ENCODE measurements at regions not wholly inside any gene's neighbourhood (a gene's known extent, or its start where the extent isn't known, plus 50 kb on each side); places are given as distances from the start of the nearest gene placed in this dataset.
"Not testable (repeated sequence)": the region's sequence is repeated elsewhere in the genome, so short reads cannot be mapped to it uniquely, and the experiment has no call there.

- DNase-seq (ENCODE audit: extremely low read depth, low read depth), result no peak
- no peak for TF ChIP-seq CTCF (IDR thresholded peaks at IDR 0.05; ENCODE audit: low read depth, low read length)
Measured at GRCh38 chr12:4158306-4158705, 115.3 kb upstream of the CCND2 start.

- no peak for DNase-seq (ENCODE audit: extremely low read depth, low read depth)
- no peak for TF ChIP-seq CTCF (IDR thresholded peaks at IDR 0.05; ENCODE audit: low read depth, low read length)
Measured at GRCh38 chr12:4157122-4157521, 116.4 kb upstream of the CCND2 start.

- TF ChIP-seq CTCF (IDR thresholded peaks at IDR 0.05; ENCODE audit: low read depth, low read length), result no peak
- DNase-seq (ENCODE audit: extremely low read depth, low read depth), result no peak
Measured at GRCh38 chr12:4156317-4156716, 117.2 kb upstream of the CCND2 start.

GRCh38 chr12:4154672-4155225 is 118.8 kb upstream of the CCND2 start:
- DNase-seq (ENCODE audit: extremely low read depth, low read depth), result no peak
- TF ChIP-seq CTCF (IDR thresholded peaks at IDR 0.05; ENCODE audit: low read depth, low read length), result no peak

- TF ChIP-seq CTCF (IDR thresholded peaks at IDR 0.05; ENCODE audit: low read depth, low read length), result no peak
- DNase-seq (ENCODE audit: extremely low read depth, low read depth), result no peak
Measured at GRCh38 chr12:4153343-4153892, 120.1 kb upstream of the CCND2 start.

- TF ChIP-seq CTCF (IDR thresholded peaks at IDR 0.05; ENCODE audit: low read depth, low read length), result no peak
- no peak for DNase-seq (ENCODE audit: extremely low read depth, low read depth)
Measured at GRCh38 chr12:4152145-4152795, 121.3 kb upstream of the CCND2 start.

GRCh38 chr12:4151362-4152121 is 122.0 kb upstream of the CCND2 start:
- DNase-seq (ENCODE audit: extremely low read depth, low read depth), result no peak
- TF ChIP-seq CTCF (IDR thresholded peaks at IDR 0.05; ENCODE audit: low read depth, low read length), result no peak

GRCh38 chr12:4150355-4150754 is 123.2 kb upstream of the CCND2 start:
- DNase-seq (ENCODE audit: extremely low read depth, low read depth), result not testable (repeated sequence)

All from AG09319 (cell line).